Keratinocyte (primary cell): ENCODE measurements at regions not wholly inside any gene's neighbourhood (a gene's known extent, or its start where the extent isn't known, plus 50 kb on each side); places are given as distances from the start of the nearest gene placed in this dataset.

Experiments
- DNase-seq: peaks from one replicate; pipeline ENCODE4 v3.0.0-alpha.2; 2011; ENCODE audit warnings: low read depth, missing footprints, low spot score
- FAIRE-seq: peaks from 2 replicates; lab custom pipeline; 2011; peaks lifted over from hg19 to GRCh38; lab: Jason Lieb, UNC
- H2AFZ ChIP-seq: 2 replicates; pipeline ENCODE4 v1.6.0; 2012; ENCODE audit warnings: low read length, control low read depth, inconsistent platforms; ENCODE audit not compliant: control insufficient read depth
- H3K27ac ChIP-seq: 2 replicates; pipeline ENCODE4 v1.5.1; 2011; ENCODE audit warnings: low read length; ENCODE audit not compliant: control insufficient read depth, insufficient read depth
- H3K27me3 ChIP-seq: 3 replicates; pipeline ENCODE4 v1.6.0; 2011; ENCODE audit warnings: low read length; ENCODE audit not compliant: control insufficient read depth, insufficient read depth; ENCODE audit errors: extremely low read depth
- H3K36me3 ChIP-seq, 2 experiments: 2 replicates in 1 of 2; 3 replicates in 1 of 2; pipeline ENCODE4 v1.5.1; 2011; ENCODE audit warnings: low read length in 2 of 2, mild to moderate bottlenecking in 1 of 2; ENCODE audit not compliant: control insufficient read depth in 2 of 2, insufficient read depth in 2 of 2; ENCODE audit errors: extremely low read depth in 1 of 2
- H3K4me1 ChIP-seq: 3 replicates; pipeline ENCODE4 v1.5.1; 2011; ENCODE audit warnings: low read length; ENCODE audit not compliant: control insufficient read depth, insufficient read depth; ENCODE audit errors: extremely low read depth
- H3K4me2 ChIP-seq: 3 replicates; pipeline ENCODE4 v1.6.0; 2011; ENCODE audit warnings: low read depth, low read length; ENCODE audit not compliant: control insufficient read depth, insufficient read depth; ENCODE audit errors: extremely low read depth
- H3K4me3 ChIP-seq, 3 experiments: fragments of 200-600 bp in 1 of 3; sonication (generic) in 1 of 3; 2 replicates in 2 of 3; 3 replicates in 1 of 3; pipeline ENCODE4 v1.5.1; 2011 to 2016; ENCODE audit warnings: low read length in 3 of 3, mild to moderate bottlenecking in 3 of 3, control low read depth in 2 of 3, inconsistent platforms in 1 of 3, low read depth in 1 of 3, mixed read lengths in 1 of 3, mixed run types in 1 of 3, moderate library complexity in 1 of 3; ENCODE audit not compliant: control insufficient read depth in 2 of 3, insufficient read depth in 2 of 3; ENCODE audit errors: extremely low read depth in 1 of 3
- H3K79me2 ChIP-seq: 2 replicates; pipeline ENCODE4 v1.6.0; 2012; ENCODE audit warnings: low read length; ENCODE audit not compliant: control insufficient read depth, insufficient read depth
- H3K9ac ChIP-seq: 3 replicates; pipeline ENCODE4 v1.6.0; 2011; ENCODE audit warnings: low read length; ENCODE audit not compliant: control insufficient read depth, insufficient read depth; ENCODE audit errors: extremely low read depth
- H3K9me1 ChIP-seq: 3 replicates; pipeline ENCODE4 v1.6.0; 2011; ENCODE audit warnings: low read length; ENCODE audit not compliant: control insufficient read depth, insufficient read depth; ENCODE audit errors: extremely low read depth
- H3K9me3 ChIP-seq: 2 replicates; pipeline ENCODE4 v1.5.1; 2012; ENCODE audit warnings: low read depth, low read length; ENCODE audit not compliant: control insufficient read depth
- H4K20me1 ChIP-seq: 3 replicates; pipeline ENCODE4 v1.6.0; 2011; ENCODE audit warnings: low read length; ENCODE audit not compliant: control insufficient read depth, insufficient read depth; ENCODE audit errors: extremely low read depth
- CTCF ChIP-seq, 3 experiments: IDR thresholded peaks in 1 of 3; conservative IDR thresholded peaks in 1 of 3; optimal IDR thresholded peaks in 1 of 3; 2 replicates in 2 of 3; 3 replicates in 1 of 3; pipeline versions ENCODE3 to v1.5.1; 2011; ENCODE audit warnings: low read length in 3 of 3, mild to moderate bottlenecking in 3 of 3, moderate library complexity in 2 of 3, control low read depth in 1 of 3, inconsistent platforms in 1 of 3; ENCODE audit not compliant: insufficient read depth in 2 of 3; ENCODE audit errors: extremely low read depth in 1 of 3
- EZH2 ChIP-seq: IDR thresholded peaks from one replicate; pipeline ENCODE4 v1.6.1; 2012; ENCODE audit warnings: inconsistent platforms, mild to moderate bottlenecking, low read length, moderate library complexity
- dilution Hi-C: fragments of 300-500 bp; cut with MboI; formaldehyde crosslinking; loops from one replicate; pipeline ENCODE4 v1.7.0; 2020; ENCODE audit warnings: low sequenced_read_pairs; ENCODE audit not compliant: extremely low pct_ligation_motif_present

- Histone ChIP-seq H3K9me3 (no peaks in the 10 kb centered on the region), H3K9ac (no peak overlapping the region), H3K4me3 (peak overlapping the region; percentile 18 to 51 (median 41)), H3K36me3 (no peaks in the 10 kb centered on the region), H3K27me3 (no peaks in the 10 kb centered on the region), H3K4me1 (no peaks in the 10 kb centered on the region), H3K9me1 (no peaks in the 10 kb centered on the region), H3K79me2 (no peaks in the 10 kb centered on the region), H3K27ac (no peak overlapping the region), H4K20me1 (no peaks in the 10 kb centered on the region), H2AFZ (peak overlapping the region; percentile 55), H3K4me2 (peak overlapping the region; percentile 79)
- TF ChIP-seq CTCF (optimal IDR thresholded peaks at IDR 0.05 in 1 of 3, IDR thresholded peaks at IDR 0.05 in 1 of 3, conservative IDR thresholded peaks at IDR 0.05 in 1 of 3; ENCODE audit: extremely low read depth in 1 of 3, insufficient read depth in 2 of 3, low read length in 3 of 3) (no peak), EZH2 (no peak)
- no peak for FAIRE-seq
- DNase-seq = no peak
- dilution Hi-C loops = no loop called here
Measured at GRCh38 chr4:137125011-137125410, 407.3 kb downstream of the PCDH18 start.

GRCh38 chr4:137124278-137124932 lies 407.9 kb downstream of the PCDH18 start:
- FAIRE-seq = peak; percentile 26
- H3K27ac ChIP-seq = no peak overlapping the region
- dilution Hi-C loops = no loop called here
- H3K9me3 ChIP-seq = no peaks in the 10 kb centered on the region
- H3K9ac ChIP-seq = no peak overlapping the region
- DNase-seq = no peak
- no peaks in the 10 kb centered on the region for H3K36me3 ChIP-seq
- H3K9me1 ChIP-seq = no peaks in the 10 kb centered on the region
- no peaks in the 10 kb centered on the region for H3K4me1 ChIP-seq
- no peaks in the 10 kb centered on the region for H3K27me3 ChIP-seq
- peak overlapping the region; percentile 79 for H3K4me2 ChIP-seq
- H3K79me2 ChIP-seq = no peaks in the 10 kb centered on the region
- H2AFZ ChIP-seq = peak overlapping the region; percentile 55
- TF ChIP-seq CTCF (optimal IDR thresholded peaks at IDR 0.05 in 1 of 3, IDR thresholded peaks at IDR 0.05 in 1 of 3, conservative IDR thresholded peaks at IDR 0.05 in 1 of 3; ENCODE audit: extremely low read depth in 1 of 3, insufficient read depth in 2 of 3, low read length in 3 of 3) (peak; percentile 37 to 49 (median 49)), EZH2 (no peak)
- H3K4me3 ChIP-seq = peak overlapping the region; percentile 18 to 51 (median 41)
- no peaks in the 10 kb centered on the region for H4K20me1 ChIP-seq
